HG02884 (cell line): ENCODE measurements at regions not wholly inside any gene's neighbourhood (a gene's known extent, or its start where the extent isn't known, plus 50 kb on each side); places are given as distances from the start of the nearest gene placed in this dataset.

Source experiments
- ATAC-seq: cut with Tn5 transposase; IDR thresholded peaks from one replicate; pipeline ENCODE4 v1.9.1; 2021; ENCODE audit warnings: mild to moderate bottlenecking, moderate library complexity; ENCODE audit not compliant: unreplicated experiment

GRCh38 chr12:65622056-65622455, 202.2 kb upstream of the HMGA2 start:
- ATAC-seq: no peak

GRCh38 chr12:65623507-65623906, 200.8 kb upstream of the HMGA2 start:
- no peak for ATAC-seq

- ATAC-seq: no peak
These were observed 199.7 kb upstream of the HMGA2 start for GRCh38 chr12:65624554-65625086.

GRCh38 chr12:65628061-65628460, 196.2 kb upstream of the HMGA2 start:
- no peak for ATAC-seq

- ATAC-seq: no peak
These were observed 193.7 kb upstream of the HMGA2 start for GRCh38 chr12:65630555-65630954.

- ATAC-seq: no peak
These were observed 192.6 kb upstream of the HMGA2 start for GRCh38 chr12:65631621-65632111.

- ATAC-seq: no peak
These were observed 192.0 kb upstream of the HMGA2 start for GRCh38 chr12:65632131-65632855.

- ATAC-seq: no peak
These were observed 190.2 kb upstream of the HMGA2 start for GRCh38 chr12:65634061-65634460.

- ATAC-seq: no peak
These were observed 189.5 kb upstream of the HMGA2 start for GRCh38 chr12:65634626-65635331.

GRCh38 chr12:65636436-65636835, 187.8 kb upstream of the HMGA2 start:
- ATAC-seq: no peak

- no peak for ATAC-seq
These were observed 187.1 kb upstream of the HMGA2 start for GRCh38 chr12:65637150-65637549.

- no peak for ATAC-seq
These were observed 186.5 kb upstream of the HMGA2 start for GRCh38 chr12:65637774-65638173.

- no peak for ATAC-seq
These were observed 186.0 kb upstream of the HMGA2 start for GRCh38 chr12:65638324-65638723.

GRCh38 chr12:65640489-65640901, 183.8 kb upstream of the HMGA2 start:
- no peak for ATAC-seq

GRCh38 chr12:65642061-65642661, 182.1 kb upstream of the HMGA2 start:
- ATAC-seq: no peak

- no peak for ATAC-seq
These were observed 181.1 kb upstream of the HMGA2 start for GRCh38 chr12:65643171-65643570.

- no peak for ATAC-seq
These were observed 180.5 kb upstream of the HMGA2 start for GRCh38 chr12:65643595-65644386.

GRCh38 chr12:65646127-65646643, 178.1 kb upstream of the HMGA2 start:
- no peak for ATAC-seq

GRCh38 chr12:65647074-65647473, 177.2 kb upstream of the HMGA2 start:
- ATAC-seq: no peak

- ATAC-seq: no peak
These were observed 175.8 kb upstream of the HMGA2 start for GRCh38 chr12:65648461-65648860.

- ATAC-seq: no peak
These were observed 175.2 kb upstream of the HMGA2 start for GRCh38 chr12:65649126-65649525.
